Heart left ventricle (tissue), 16 donors: ENCODE measurements at regions not wholly inside any gene's neighbourhood (a gene's known extent, or its start where the extent isn't known, plus 50 kb on each side); places are given as distances from the start of the nearest gene placed in this dataset.

ENCODE experiments used
- ATAC-seq, 4 donors: fragments of 200-7000 bp; cut with Tn5 transposase; one replicate each; pipeline ENCODE4 v1.9.1; 2020 to 2022; ENCODE audit warnings: moderate library complexity in 4 of 4, mild to moderate bottlenecking in 3 of 4, moderate number of reproducible peaks in 1 of 4
- DNase-seq, 5 donors: peaks; one replicate each; pipeline ENCODE4 v3.0.0-alpha.2; 2020
- H3K27ac ChIP-seq, 12 donors: fragments of 200-600 bp; sonication (generic) in 4 of 12; one replicate each; pipeline versions ENCODE4 v1.5.0 to v1.8.0; 2016 to 2022; ENCODE audit warnings: mild to moderate bottlenecking in 2 of 12
- H3K27me3 ChIP-seq, 9 donors: fragments of 200-600 bp; sonication (generic) in 2 of 9; one replicate each; pipeline versions ENCODE4 v1.5.1 to v1.8.0; 2016 to 2022; ENCODE audit warnings: mild to moderate bottlenecking in 3 of 9
- H3K36me3 ChIP-seq, 9 donors: fragments of 200-600 bp; sonication (generic) in 2 of 9; one replicate each; pipeline versions ENCODE4 v1.5.0 to v1.8.0; 2018 to 2022; ENCODE audit warnings: mild to moderate bottlenecking in 2 of 9
- H3K4me1 ChIP-seq, 12 donors: fragments of 200-600 bp; sonication (generic) in 4 of 12; one replicate each; pipeline versions ENCODE4 v1.5.0 to v1.8.0; 2016 to 2022; ENCODE audit warnings: mild to moderate bottlenecking in 3 of 12
- H3K4me3 ChIP-seq, 12 donors: fragments of 200-600 bp; sonication (generic) in 4 of 12; one replicate each; pipeline versions ENCODE4 v1.5.0 to v1.8.0; 2017 to 2022; ENCODE audit warnings: mild to moderate bottlenecking in 9 of 12, moderate library complexity in 4 of 12
- H3K9me3 ChIP-seq, 12 donors: fragments of 200-600 bp; sonication (generic) in 4 of 12; one replicate each; pipeline versions ENCODE4 v1.5.0 to v1.8.0; 2016 to 2022; ENCODE audit warnings: mild to moderate bottlenecking in 1 of 12
- CTCF ChIP-seq, 12 donors: fragments of 200-600 bp; sonication (generic) in 4 of 12; IDR thresholded peaks; one replicate each; pipeline versions ENCODE4 v1.5.0 to v1.8.0; 2018 to 2022; ENCODE audit warnings: antibody characterized with exemption in 12 of 12, mild to moderate bottlenecking in 5 of 12
- POLR2A ChIP-seq, 2 donors: fragments of 450-650 bp; IDR thresholded peaks; one replicate each; pipeline ENCODE4 v1.6.1; 2017; ENCODE audit warnings: antibody characterized with exemption in 2 of 2, mild to moderate bottlenecking in 2 of 2, moderate library complexity in 2 of 2
- WGBS, 4 donors: extraction: QIAGEN DNeasy Blood & Tissue Kit in 2 of 4; methylation state at CpG; one replicate each; pipeline versions ENCODE4 v1.1.5 to v1.1.7; 2013 to 2018; 5-methylcytosine and 5-hydroxymethylcytosine counted together
- intact Hi-C, 10 donors: fragments of 100-400 bp; cut with DNase I; formaldehyde crosslinking; loops; one replicate each; pipeline versions ENCODE4 v1.11.1 to v1.14.2; 2022
- donor health status: ischemic (EF 13 %, LVEDD 7.1; RV severe dilation, severe dysfunction).
- donor health status: healthy with polysubstance abuse.
- donor health status: DM: no; HTN: yes; CAD: no.
- donor health status: DM: no; HTN: no; CAD: no.
- donor health status: ischemic (EF 25% LVEDD 6.9; RV normal size, moderate dysfunction).
- donor health status: ischemic (EF 25% LVEDD 5.7; RV mildly dilated, moderate dysfunction).
- donor health status: healthy.
- donor health status: DM: yes; HTN: yes; CAD: no.
- donor health status: ischemic (EF 35%, LVEDD 5.7; RV mildly dilated, moderate dysfunction).
- donor health status: nonischemic (EF 11% LVEDD 7.7; RV severe dilation, severe dysfunction).
- donor health status: DM: yes; HTN: yes; CAD: no.
- donor health status: PGD.
- donor health status: ischemic (EF 29% LVEDD 5.4; RV normal size, mild dysfunction).
- donor health status: nonischemic (EF 23%, LVEDD 6.1; RV moderate dilation, normal function).

- TF ChIP-seq CTCF (IDR thresholded peaks at IDR 0.05), result no peak
- TF ChIP-seq POLR2A (IDR thresholded peaks at IDR 0.05), result no peak
- Histone ChIP-seq H3K4me1 (no peaks in the 10 kb centered on the region), H3K27me3 (no peaks in the 10 kb centered on the region), H3K27ac (no peak overlapping the region), H3K9me3 (peaks cover 0 to 46% (median 19%) of the 10 kb centered on the region in 12 donors), H3K36me3 (no peaks in the 10 kb centered on the region), H3K4me3 (no peak overlapping the region)
- whole genome bisulfite sequencing, 4 donors, result 81 to 85% (median 84%) methylated on average over 24 to 25 of the region's 25 CpGs
- DNase-seq, result peak in 1 of 5 donors; percentile 4
- intact Hi-C loops, result no loop called here
- ATAC-seq, result no peak
These were observed 299.3 kb upstream of the RTL1 start for GRCh38 chr14:101202627-101203404.

- DNase-seq (no peak), ATAC-seq (no peak)
- intact Hi-C loops, result no loop called here
- Histone ChIP-seq H3K4me1 (no peaks in the 10 kb centered on the region), H3K27me3 (no peaks in the 10 kb centered on the region), H3K36me3 (no peaks in the 10 kb centered on the region), H3K4me3 (no peak overlapping the region), H3K9me3 (peaks cover 0 to 83% (median 46%) of the 10 kb centered on the region in 12 donors), H3K27ac (no peak overlapping the region)
- WGBS, 4 donors, result 77 to 85% (median 83%) methylated on average over 3 of the region's 3 CpGs
- TF ChIP-seq CTCF (IDR thresholded peaks at IDR 0.05) (no peak), POLR2A (IDR thresholded peaks at IDR 0.05) (no peak)
These were observed 303.0 kb upstream of the RTL1 start for GRCh38 chr14:101206556-101206955.

GRCh38 chr14:101207041-101207440 is 303.5 kb upstream of the RTL1 start:
- no peaks in the 10 kb centered on the region for H3K36me3 ChIP-seq
- no peak overlapping the region for H3K27ac ChIP-seq
- H3K9me3 ChIP-seq, result peaks cover 0 to 84% (median 46%) of the 10 kb centered on the region in 12 donors
- 88 to 92% (median 90%) methylated on average over 2 of the region's 2 CpGs for WGBS, 4 donors
- intact Hi-C loops, result no loop called here
- ATAC-seq (no peak), DNase-seq (no peak)
- TF ChIP-seq CTCF (IDR thresholded peaks at IDR 0.05) (no peak), POLR2A (IDR thresholded peaks at IDR 0.05) (no peak)
- no peaks in the 10 kb centered on the region for H3K4me1 ChIP-seq
- H3K27me3 ChIP-seq, result no peaks in the 10 kb centered on the region
- no peak overlapping the region for H3K4me3 ChIP-seq

- intact Hi-C loops, result no loop called here
- Histone ChIP-seq H3K4me3 (no peak overlapping the region), H3K9me3 (peaks cover 0 to 83% (median 46%) of the 10 kb centered on the region in 12 donors), H3K27ac (no peak overlapping the region), H3K4me1 (no peaks in the 10 kb centered on the region), H3K27me3 (no peaks in the 10 kb centered on the region), H3K36me3 (no peaks in the 10 kb centered on the region)
- ATAC-seq, result no peak
- TF ChIP-seq POLR2A (IDR thresholded peaks at IDR 0.05) (no peak), CTCF (IDR thresholded peaks at IDR 0.05) (no peak)
- no peak for DNase-seq
- 27 to 50% (median 35%) methylated on average over 1 of the region's 1 CpG for WGBS, 4 donors
These were observed 304.4 kb upstream of the RTL1 start for GRCh38 chr14:101207897-101208296.
